ENCODE measurements at regions not wholly inside any gene's neighbourhood (a gene's known extent, or its start where the extent isn't known, plus 50 kb on each side); places are given as distances from the start of the nearest gene placed in this dataset.

DNA sequence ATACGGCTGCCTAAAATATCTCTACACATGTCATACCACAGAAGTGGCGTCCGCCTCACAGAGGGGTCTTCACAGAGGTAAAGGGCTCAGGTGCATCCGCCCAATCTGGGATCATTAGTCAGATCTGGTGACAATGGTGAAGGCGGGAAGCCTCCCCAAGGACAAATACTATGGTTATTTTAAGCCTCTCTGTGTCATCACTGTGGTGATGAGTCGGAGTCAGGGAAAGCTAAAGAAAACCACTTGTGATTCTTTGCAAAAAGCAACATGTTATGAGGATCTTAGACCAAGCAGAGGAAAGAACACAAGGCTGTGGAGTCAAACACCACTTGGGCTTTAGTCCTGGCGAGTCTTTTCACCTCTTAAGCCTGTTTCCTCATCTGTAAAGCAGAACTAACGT is 190.4 kb downstream of the DRD1 start:
- TF ChIP-seq, protein P1, sequence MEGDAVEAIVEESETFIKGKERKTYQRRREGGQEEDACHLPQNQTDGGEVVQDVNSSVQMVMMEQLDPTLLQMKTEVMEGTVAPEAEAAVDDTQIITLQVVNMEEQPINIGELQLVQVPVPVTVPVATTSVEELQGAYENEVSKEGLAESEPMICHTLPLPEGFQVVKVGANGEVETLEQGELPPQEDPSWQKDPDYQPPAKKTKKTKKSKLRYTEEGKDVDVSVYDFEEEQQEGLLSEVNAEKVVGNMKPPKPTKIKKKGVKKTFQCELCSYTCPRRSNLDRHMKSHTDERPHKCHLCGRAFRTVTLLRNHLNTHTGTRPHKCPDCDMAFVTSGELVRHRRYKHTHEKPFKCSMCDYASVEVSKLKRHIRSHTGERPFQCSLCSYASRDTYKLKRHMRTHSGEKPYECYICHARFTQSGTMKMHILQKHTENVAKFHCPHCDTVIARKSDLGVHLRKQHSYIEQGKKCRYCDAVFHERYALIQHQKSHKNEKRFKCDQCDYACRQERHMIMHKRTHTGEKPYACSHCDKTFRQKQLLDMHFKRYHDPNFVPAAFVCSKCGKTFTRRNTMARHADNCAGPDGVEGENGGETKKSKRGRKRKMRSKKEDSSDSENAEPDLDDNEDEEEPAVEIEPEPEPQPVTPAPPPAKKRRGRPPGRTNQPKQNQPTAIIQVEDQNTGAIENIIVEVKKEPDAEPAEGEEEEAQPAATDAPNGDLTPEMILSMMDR (IDR thresholded peaks at IDR 0.05 in 8 of 11, conservative IDR thresholded peaks at IDR 0.05 in 3 of 11), result no peak
- no peak for TF ChIP-seq POLR2A (IDR thresholded peaks at IDR 0.05)

Measured in spleen (tissue), 7 donors.